Nephron (organoid): ENCODE measurements at regions not wholly inside any gene's neighbourhood (a gene's known extent, or its start where the extent isn't known, plus 50 kb on each side); places are given as distances from the start of the nearest gene placed in this dataset.

Source experiments
- H3K27ac Mint-ChIP-seq, 3 experiments: 2 replicates each; pipeline ENCODE4 v1.8.0; 2020; ENCODE audit warnings: mixed read lengths in 3 of 3, mild to moderate bottlenecking in 2 of 3, moderate library complexity in 1 of 3
- H3K27me3 Mint-ChIP-seq: 2 replicates; pipeline ENCODE4 v1.8.0; 2021; ENCODE audit warnings: low read depth, mild to moderate bottlenecking, moderate library complexity, mixed read lengths
- H3K36me3 Mint-ChIP-seq: 2 replicates; pipeline ENCODE4 v1.8.0; 2020; ENCODE audit warnings: low read depth, mixed read lengths
- H3K4me1 Mint-ChIP-seq: 2 replicates; pipeline ENCODE4 v1.8.0; 2020; ENCODE audit warnings: mixed read lengths
- H3K4me3 Mint-ChIP-seq, 3 experiments: 2 replicates each; pipeline ENCODE4 v1.8.0; 2020; ENCODE audit warnings: mild to moderate bottlenecking in 3 of 3, mixed read lengths in 3 of 3, moderate library complexity in 2 of 3
- H3K9me3 Mint-ChIP-seq: 2 replicates; pipeline ENCODE4 v1.8.0; 2020; ENCODE audit warnings: mixed read lengths
- CTCF ChIP-seq, 3 experiments: fragments of 200-600 bp; sonication (generic); IDR thresholded peaks; one replicate each; pipeline ENCODE4 v1.5.0; 2021; ENCODE audit warnings: antibody characterized with exemption in 3 of 3; ENCODE audit not compliant: unreplicated experiment in 3 of 3

- no peak overlapping the region for H3K4me3 Mint-ChIP-seq
- no peaks in the 10 kb centered on the region for H3K36me3 Mint-ChIP-seq
- no peaks in the 10 kb centered on the region for H3K9me3 Mint-ChIP-seq
- no peaks in the 10 kb centered on the region for H3K27me3 Mint-ChIP-seq
- TF ChIP-seq CTCF (IDR thresholded peaks at IDR 0.05; ENCODE audit: unreplicated experiment in 3 of 3): no peak
- H3K27ac Mint-ChIP-seq: no peak overlapping the region
- H3K4me1 Mint-ChIP-seq: peaks cover 20% of the 10 kb centered on the region
These were observed 61.2 kb upstream of the PRDX6 start for GRCh38 chr1:173415905-173416450.

- TF ChIP-seq CTCF (IDR thresholded peaks at IDR 0.05; ENCODE audit: unreplicated experiment in 3 of 3): no peak
- H3K9me3 Mint-ChIP-seq: no peaks in the 10 kb centered on the region
- peaks cover 36% of the 10 kb centered on the region for H3K4me1 Mint-ChIP-seq
- H3K27ac Mint-ChIP-seq: no peak overlapping the region
- H3K27me3 Mint-ChIP-seq: no peaks in the 10 kb centered on the region
- H3K4me3 Mint-ChIP-seq: no peak overlapping the region
- no peaks in the 10 kb centered on the region for H3K36me3 Mint-ChIP-seq
These were observed 59.6 kb upstream of the PRDX6 start for GRCh38 chr1:173417563-173417962.

- Mint-ChIP-seq H3K27me3 (no peaks in the 10 kb centered on the region), H3K4me1 (peaks cover 44% of the 10 kb centered on the region), H3K4me3 (no peak overlapping the region), H3K36me3 (no peaks in the 10 kb centered on the region), H3K27ac (no peak overlapping the region), H3K9me3 (no peaks in the 10 kb centered on the region)
- no peak for TF ChIP-seq CTCF (IDR thresholded peaks at IDR 0.05; ENCODE audit: unreplicated experiment in 3 of 3)
These were observed 58.8 kb upstream of the PRDX6 start for GRCh38 chr1:173418107-173418985.

- Mint-ChIP-seq H3K4me1 (peaks cover 62% of the 10 kb centered on the region), H3K27ac (peak overlapping the region; percentile 40 to 80 (median 60)), H3K4me3 (no peak overlapping the region), H3K9me3 (no peaks in the 10 kb centered on the region), H3K27me3 (no peaks in the 10 kb centered on the region), H3K36me3 (no peaks in the 10 kb centered on the region)
- peak; percentile 92 to 96 (median 94) for TF ChIP-seq CTCF (IDR thresholded peaks at IDR 0.05; ENCODE audit: unreplicated experiment in 3 of 3)
These were observed 56.8 kb upstream of the PRDX6 start for GRCh38 chr1:173420330-173420806.

GRCh38 chr1:173421286-173421685 lies 55.8 kb upstream of the PRDX6 start:
- H3K4me1 Mint-ChIP-seq: peaks cover 62% of the 10 kb centered on the region
- H3K36me3 Mint-ChIP-seq: no peaks in the 10 kb centered on the region
- H3K27ac Mint-ChIP-seq: peak overlapping the region; percentile 59 to 80 (median 60)
- H3K27me3 Mint-ChIP-seq: no peaks in the 10 kb centered on the region
- no peak for TF ChIP-seq CTCF (IDR thresholded peaks at IDR 0.05; ENCODE audit: unreplicated experiment in 3 of 3)
- no peaks in the 10 kb centered on the region for H3K9me3 Mint-ChIP-seq
- peak overlapping the region in 1 of 3 experiments; percentile 4 for H3K4me3 Mint-ChIP-seq
